ENCODE measurements at regions not wholly inside any gene's neighbourhood (a gene's known extent, or its start where the extent isn't known, plus 50 kb on each side); places are given as distances from the start of the nearest gene placed in this dataset.

- TF ChIP-seq CEBPB (IDR thresholded peaks at IDR 0.05; ENCODE audit: low read depth) (no peak), FOSL1 (IDR thresholded peaks at IDR 0.05; ENCODE audit: low read depth) (no peak)
Observed at GRCh38 chr18:10274301-10274700, 180.1 kb upstream of the APCDD1 start (continued).

- H4K20me1 ChIP-seq (ENCODE audit: insufficient read depth), result no peaks in the 10 kb centered on the region
- TF ChIP-seq SRF (IDR thresholded peaks at IDR 0.05; ENCODE audit: low read depth) (no peak), CEBPB (IDR thresholded peaks at IDR 0.05; ENCODE audit: low read depth) (no peak), MAX (IDR thresholded peaks at IDR 0.05) (no peak), EZH2phosphoT487 (IDR thresholded peaks at IDR 0.05; ENCODE audit: borderline replicate concordance) (no peak), ATF3 (IDR thresholded peaks at IDR 0.05) (no peak), RAD21 (IDR thresholded peaks at IDR 0.05; ENCODE audit: low read depth) (no peak), ZNF274 (IDR thresholded peaks at IDR 0.05; ENCODE audit: low read depth, low read length) (no peak), CTCF (IDR thresholded peaks at IDR 0.05 in 2 of 3, conservative IDR thresholded peaks at IDR 0.05 in 1 of 3; ENCODE audit: borderline replicate concordance in 1 of 3, insufficient read depth in 1 of 3, low read depth in 2 of 3, low read length in 2 of 3) (no peak), FOSL1 (IDR thresholded peaks at IDR 0.05; ENCODE audit: low read depth) (no peak), EZH2 (IDR thresholded peaks at IDR 0.05) (no peak), SP1 (IDR thresholded peaks at IDR 0.05; ENCODE audit: low read depth) (no peak)
- POLR2A ChIA-PET, result no interaction called here
- RAD21 ChIA-PET (ENCODE audit: low non-redundant PET in 1 of 2, low total read pairs in 2 of 2, uncharacterized antibody in 2 of 2, unreplicated experiment in 2 of 2), result no interaction called here
- intact Hi-C loops (cut with micrococcal nuclease), result no loop called here
- H2AFZ ChIP-seq (ENCODE audit: low read depth, low read length, poor library complexity, severe bottlenecking), result no peak overlapping the region
- CTCF ChIA-PET, result no interaction called here
- no peak overlapping the region for H3K4me3 ChIP-seq (replicated peaks in 1 of 2; ENCODE audit: low read depth in 1 of 2, low read length in 2 of 2)
- ATAC-seq (no peak), DNase-seq (ENCODE audit: low read depth, low spot score) (no peak)
- H3K4me2 ChIP-seq (ENCODE audit: low read length), result no peak overlapping the region
- no peak overlapping the region for H3K27ac ChIP-seq (ENCODE audit: low read depth, low read length)
- H3K4me1 ChIP-seq (ENCODE audit: control insufficient read depth in 1 of 2, insufficient read depth in 2 of 2, low read length in 2 of 2), result no peaks in the 10 kb centered on the region
- H3K79me2 ChIP-seq (ENCODE audit: insufficient read depth, low read length), result no peaks in the 10 kb centered on the region
- peaks cover 33% of the 10 kb centered on the region for H3K27me3 ChIP-seq (ENCODE audit: insufficient read depth, low read length)
- no peaks in the 10 kb centered on the region for H3K9me2 ChIP-seq (ENCODE audit: insufficient read depth)
- H3K9me3 ChIP-seq (ENCODE audit: control insufficient read depth in 1 of 2, insufficient read depth in 1 of 2, low read depth in 1 of 2, low read length in 2 of 2), result no peaks in the 10 kb centered on the region
- H3K36me3 ChIP-seq (ENCODE audit: control insufficient read depth in 1 of 2, insufficient read depth in 2 of 2, low read length in 2 of 2), result no peaks in the 10 kb centered on the region
- no peak overlapping the region for H3K9ac ChIP-seq (ENCODE audit: low read length)
- no TSS peak for BruUV-seq (replicated peaks)
Observed at GRCh38 chr18:10275486-10275885, 178.9 kb upstream of the APCDD1 start.

All from HCT116 (cell line).